Superior temporal gyrus (tissue), 1 donor: ENCODE measurements at regions not wholly inside any gene's neighbourhood (a gene's known extent, or its start where the extent isn't known, plus 50 kb on each side); places are given as distances from the start of the nearest gene placed in this dataset.

Experiments
- DNase-seq: peaks from one replicate; pipeline ENCODE4 v3.0.0-alpha.2; 2016; ENCODE audit errors: extremely low spot score

GRCh38 chr10:35699848-35700486 is 57.9 kb upstream of the FZD8 start:
- DNase-seq, result no peak

GRCh38 chr10:35696392-35697287 is 54.5 kb upstream of the FZD8 start:
- DNase-seq, result no peak

DNA sequence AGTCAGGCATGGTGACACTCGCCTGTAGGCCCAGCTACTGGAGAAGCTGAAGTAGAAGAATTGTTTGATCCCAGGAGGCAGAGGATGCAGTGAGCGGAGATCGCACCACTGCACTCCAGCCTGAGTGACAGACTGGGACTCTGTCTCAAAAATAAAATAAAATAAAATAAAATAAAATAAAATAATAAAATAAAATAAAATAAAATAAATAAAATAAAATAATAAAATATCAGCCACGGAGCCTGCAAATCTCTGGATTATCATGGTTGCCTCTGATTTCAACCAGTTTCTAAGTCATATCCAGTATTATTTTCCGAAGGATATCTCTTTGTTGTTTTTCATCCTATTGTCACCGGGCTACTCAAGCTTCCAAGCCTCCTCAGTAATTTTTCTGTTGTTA is 51.7 kb upstream of the FZD8 start:
- DNase-seq, result no peak
